Smooth muscle cell (in vitro differentiated cells): ENCODE measurements at regions not wholly inside any gene's neighbourhood (a gene's known extent, or its start where the extent isn't known, plus 50 kb on each side); places are given as distances from the start of the nearest gene placed in this dataset.

Experiments used
- DNase-seq: peaks from one replicate; lab custom pipeline; 2025; ENCODE audit not compliant: unreplicated experiment; lab: John Stamatoyannopoulos, UW
- H2AFZ ChIP-seq: fragments of 200-600 bp; sonication (generic); 2 replicates; pipeline ENCODE4 v1.6.0; 2016; ENCODE audit warnings: antibody characterized with exemption, low read depth, mild to moderate bottlenecking
- H3F3A ChIP-seq: fragments of 200-600 bp; sonication (generic); 2 replicates; pipeline ENCODE4 v1.6.0; 2017; ENCODE audit warnings: antibody characterized with exemption, low read depth
- H3K27ac ChIP-seq: fragments of 200-600 bp; sonication (generic); 2 replicates; pipeline ENCODE4 v1.5.1; 2016; ENCODE audit warnings: low read depth, mild to moderate bottlenecking
- H3K27me3 ChIP-seq: fragments of 200-600 bp; sonication (generic); 2 replicates; pipeline ENCODE4 v1.6.1; 2016; ENCODE audit warnings: low read depth, mild to moderate bottlenecking
- H3K36me3 ChIP-seq: fragments of 200-600 bp; sonication (generic); 2 replicates; pipeline ENCODE4 v1.5.1; 2016; ENCODE audit warnings: low read depth
- H3K4me1 ChIP-seq: fragments of 200-600 bp; sonication (generic); 2 replicates; pipeline ENCODE4 v1.5.1; 2016; ENCODE audit warnings: low read depth
- H3K4me2 ChIP-seq: fragments of 200-600 bp; sonication (generic); 2 replicates; pipeline ENCODE4 v1.6.0; 2016; ENCODE audit warnings: mild to moderate bottlenecking
- H3K4me3 ChIP-seq: fragments of 200-600 bp; sonication (generic); 2 replicates; pipeline ENCODE4 v1.5.1; 2016; ENCODE audit warnings: mild to moderate bottlenecking
- H3K79me2 ChIP-seq: fragments of 200-600 bp; sonication (generic); 2 replicates; pipeline ENCODE4 v1.6.0; 2016; ENCODE audit warnings: low read depth, mild to moderate bottlenecking
- H3K9ac ChIP-seq: fragments of 200-600 bp; sonication (generic); 2 replicates; pipeline ENCODE4 v1.6.0; 2016; ENCODE audit warnings: low read depth
- H3K9me3 ChIP-seq: fragments of 200-600 bp; sonication (generic); replicated peaks from 2 replicates; pipeline ENCODE4 v1.5.1; 2016; ENCODE audit warnings: low read depth
- H4K20me1 ChIP-seq: fragments of 200-600 bp; sonication (generic); 2 replicates; pipeline ENCODE4 v1.6.0; 2016; ENCODE audit warnings: low read depth
- WGBS: methylation state at CpG from one replicate; pipeline ENCODE4 v1.1.7; 2016; ENCODE audit warnings: low lambda C conversion rate; 5-methylcytosine and 5-hydroxymethylcytosine counted together
- TF ChIP-seq, protein P1 (sequence below): fragments of 200-600 bp; sonication (generic); IDR thresholded peaks from 2 replicates; pipeline ENCODE4 v1.5.1; 2017; ENCODE audit warnings: borderline replicate concordance, mild to moderate bottlenecking, antibody characterized with exemption; ENCODE audit not compliant: insufficient read depth, poor library complexity, severe bottlenecking

GRCh38 chr5:166031926-166032325, 2259.5 kb upstream of the WWC1 start:
- no peaks in the 10 kb centered on the region for H3K36me3 ChIP-seq
- H3K9me3 ChIP-seq: no peaks in the 10 kb centered on the region
- no peaks in the 10 kb centered on the region for H3K4me1 ChIP-seq
- TF ChIP-seq, protein P1, sequence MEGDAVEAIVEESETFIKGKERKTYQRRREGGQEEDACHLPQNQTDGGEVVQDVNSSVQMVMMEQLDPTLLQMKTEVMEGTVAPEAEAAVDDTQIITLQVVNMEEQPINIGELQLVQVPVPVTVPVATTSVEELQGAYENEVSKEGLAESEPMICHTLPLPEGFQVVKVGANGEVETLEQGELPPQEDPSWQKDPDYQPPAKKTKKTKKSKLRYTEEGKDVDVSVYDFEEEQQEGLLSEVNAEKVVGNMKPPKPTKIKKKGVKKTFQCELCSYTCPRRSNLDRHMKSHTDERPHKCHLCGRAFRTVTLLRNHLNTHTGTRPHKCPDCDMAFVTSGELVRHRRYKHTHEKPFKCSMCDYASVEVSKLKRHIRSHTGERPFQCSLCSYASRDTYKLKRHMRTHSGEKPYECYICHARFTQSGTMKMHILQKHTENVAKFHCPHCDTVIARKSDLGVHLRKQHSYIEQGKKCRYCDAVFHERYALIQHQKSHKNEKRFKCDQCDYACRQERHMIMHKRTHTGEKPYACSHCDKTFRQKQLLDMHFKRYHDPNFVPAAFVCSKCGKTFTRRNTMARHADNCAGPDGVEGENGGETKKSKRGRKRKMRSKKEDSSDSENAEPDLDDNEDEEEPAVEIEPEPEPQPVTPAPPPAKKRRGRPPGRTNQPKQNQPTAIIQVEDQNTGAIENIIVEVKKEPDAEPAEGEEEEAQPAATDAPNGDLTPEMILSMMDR: no peak
- H3K79me2 ChIP-seq: no peaks in the 10 kb centered on the region
- no peak for DNase-seq
- WGBS: 72% methylated on average over 2 of the region's 2 CpGs
- H3K9ac ChIP-seq: no peak overlapping the region
- H3K4me3 ChIP-seq: no peak overlapping the region
- no peak overlapping the region for H3K4me2 ChIP-seq
- H2AFZ ChIP-seq: no peak overlapping the region
- no peaks in the 10 kb centered on the region for H4K20me1 ChIP-seq
- no peaks in the 10 kb centered on the region for H3F3A ChIP-seq
- peak overlapping the region; percentile 58 for H3K27ac ChIP-seq
- H3K27me3 ChIP-seq: no peaks in the 10 kb centered on the region

DNA sequence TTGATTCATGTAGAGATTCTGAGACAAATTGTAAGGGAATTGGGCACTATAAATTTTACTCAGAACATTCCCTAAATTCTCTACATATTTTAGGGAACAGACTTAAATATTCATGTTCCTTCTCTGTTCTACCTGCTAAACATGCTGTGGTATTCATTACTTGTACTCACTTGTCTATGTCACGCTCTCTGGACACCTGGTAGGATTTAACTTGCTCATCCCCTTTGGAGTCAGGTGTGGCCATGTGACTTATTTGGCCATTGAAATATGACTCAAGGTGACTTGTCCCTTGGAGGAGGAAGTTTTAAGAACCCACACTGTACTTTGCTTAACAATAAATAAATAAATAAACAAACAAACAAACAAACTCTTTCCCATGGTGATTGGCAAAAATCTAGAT, 2258.8 kb upstream of the WWC1 start:
- H3K79me2 ChIP-seq: no peaks in the 10 kb centered on the region
- H3K36me3 ChIP-seq: no peaks in the 10 kb centered on the region
- H3K9me3 ChIP-seq: no peaks in the 10 kb centered on the region
- WGBS: 77% methylated on average over 1 of the region's 1 CpG
- no peaks in the 10 kb centered on the region for H4K20me1 ChIP-seq
- no peak for DNase-seq
- H3K4me2 ChIP-seq: no peak overlapping the region
- H2AFZ ChIP-seq: no peak overlapping the region
- no peak overlapping the region for H3K4me3 ChIP-seq
- TF ChIP-seq, protein P1: no peak
- no peaks in the 10 kb centered on the region for H3F3A ChIP-seq
- no peaks in the 10 kb centered on the region for H3K27me3 ChIP-seq
- H3K9ac ChIP-seq: no peak overlapping the region
- no peaks in the 10 kb centered on the region for H3K4me1 ChIP-seq
- peak overlapping the region; percentile 58 for H3K27ac ChIP-seq

GRCh38 chr5:166045961-166046360, 2245.5 kb upstream of the WWC1 start:
- Histone ChIP-seq H3F3A (no peaks in the 10 kb centered on the region), H4K20me1 (no peaks in the 10 kb centered on the region), H3K36me3 (no peaks in the 10 kb centered on the region), H3K27ac (no peak overlapping the region), H3K4me2 (no peak overlapping the region), H3K9me3 (no peaks in the 10 kb centered on the region), H2AFZ (no peak overlapping the region), H3K4me3 (no peak overlapping the region), H3K27me3 (no peaks in the 10 kb centered on the region), H3K4me1 (no peaks in the 10 kb centered on the region), H3K79me2 (no peaks in the 10 kb centered on the region), H3K9ac (no peak overlapping the region)
- no peak for DNase-seq
- 91% methylated on average over 2 of the region's 2 CpGs for WGBS
- TF ChIP-seq, protein P1: no peak

DNA sequence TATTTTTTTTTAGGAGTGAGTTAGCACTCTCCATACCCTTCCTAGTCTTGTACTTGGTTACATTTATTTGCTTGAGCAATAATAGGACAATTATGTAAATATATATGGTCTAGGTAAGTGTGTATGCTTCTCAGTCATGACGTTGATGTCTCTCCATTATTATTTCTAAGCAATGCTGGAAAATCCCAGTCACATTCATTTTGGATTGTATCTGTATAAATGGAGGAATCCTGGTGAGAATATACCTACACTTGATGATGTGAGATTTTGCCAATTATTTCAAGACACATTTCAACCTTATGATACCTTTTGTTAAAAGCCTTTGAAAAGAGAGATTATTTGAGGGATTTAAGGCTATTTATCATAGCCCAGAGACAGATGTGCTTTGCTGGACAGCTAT, 2244.5 kb upstream of the WWC1 start:
- H4K20me1 ChIP-seq: no peaks in the 10 kb centered on the region
- H3K27me3 ChIP-seq: no peaks in the 10 kb centered on the region
- H2AFZ ChIP-seq: no peak overlapping the region
- H3K9me3 ChIP-seq: no peaks in the 10 kb centered on the region
- DNase-seq: no peak
- H3K4me3 ChIP-seq: no peak overlapping the region
- no peaks in the 10 kb centered on the region for H3K36me3 ChIP-seq
- TF ChIP-seq, protein P1: no peak
- no peaks in the 10 kb centered on the region for H3F3A ChIP-seq
- no peak overlapping the region for H3K9ac ChIP-seq
- no peaks in the 10 kb centered on the region for H3K4me1 ChIP-seq
- no peak overlapping the region for H3K27ac ChIP-seq
- WGBS: 83% methylated on average over 1 of the region's 1 CpG
- no peak overlapping the region for H3K4me2 ChIP-seq
- no peaks in the 10 kb centered on the region for H3K79me2 ChIP-seq
